Endothelial cell of hepatic sinusoid (primary cell): ENCODE measurements at regions not wholly inside any gene's neighbourhood (a gene's known extent, or its start where the extent isn't known, plus 50 kb on each side); places are given as distances from the start of the nearest gene placed in this dataset.

Experiments used
- in situ Hi-C: cut with HindIII; loops from 2 replicates; pipeline ENCODE4 v1.10.0; 2017; ENCODE audit warnings: low sequenced_read_pairs

GRCh38 chr2:136226903-136227302 is 109.0 kb upstream of the CXCR4 start:
- in situ Hi-C loops: no loop called here

GRCh38 chr2:136225950-136226835 is 108.2 kb upstream of the CXCR4 start:
- in situ Hi-C loops: no loop called here

- in situ Hi-C loops: no loop called here
Observed at GRCh38 chr2:136223274-136223673, 105.3 kb upstream of the CXCR4 start.

- in situ Hi-C loops: no loop called here
Observed at GRCh38 chr2:136222862-136223261, 104.9 kb upstream of the CXCR4 start.

GRCh38 chr2:136221026-136221425 is 103.1 kb upstream of the CXCR4 start:
- in situ Hi-C loops: no loop called here

- in situ Hi-C loops: loop anchor here (5.0 kb wide), 1 partner anchor 43 kb away; no protein-coding TSS in a partner anchor
Observed at GRCh38 chr2:136219963-136220362, 102.0 kb upstream of the CXCR4 start.

GRCh38 chr2:136219341-136219740 is 101.4 kb upstream of the CXCR4 start:
- in situ Hi-C loops: loop anchor here (5.0 kb wide), 1 partner anchor 42 kb away; no protein-coding TSS in a partner anchor

- in situ Hi-C loops: loop anchor here (5.0 kb wide), 1 partner anchor 41 kb away; no protein-coding TSS in a partner anchor
Observed at GRCh38 chr2:136217996-136218395, 100.0 kb upstream of the CXCR4 start.

GRCh38 chr2:136215908-136216472 is 98.0 kb upstream of the CXCR4 start:
- in situ Hi-C loops: loop anchor here (5.0 kb wide), 1 partner anchor 39 kb away; no protein-coding TSS in a partner anchor

GRCh38 chr2:136215449-136215848 is 97.5 kb upstream of the CXCR4 start:
- in situ Hi-C loops: loop anchor here (5.0 kb wide), 1 partner anchor 38 kb away; no protein-coding TSS in a partner anchor

GRCh38 chr2:136214307-136215200 is 96.6 kb upstream of the CXCR4 start:
- in situ Hi-C loops: loop anchor here (5.0 kb wide), 1 partner anchor 37 kb away; no protein-coding TSS in a partner anchor

GRCh38 chr2:136213836-136214235 is 95.9 kb upstream of the CXCR4 start:
- in situ Hi-C loops: no loop called here

- in situ Hi-C loops: no loop called here
Observed at GRCh38 chr2:136212426-136213378, 94.8 kb upstream of the CXCR4 start.

GRCh38 chr2:136211701-136212100 is 93.8 kb upstream of the CXCR4 start:
- in situ Hi-C loops: no loop called here

- in situ Hi-C loops: no loop called here
Observed at GRCh38 chr2:136210822-136211221, 92.9 kb upstream of the CXCR4 start.

- in situ Hi-C loops: no loop called here
Observed at GRCh38 chr2:136210455-136210805, 92.5 kb upstream of the CXCR4 start.

GRCh38 chr2:136209561-136210454 is 91.9 kb upstream of the CXCR4 start:
- in situ Hi-C loops: no loop called here

- in situ Hi-C loops: no loop called here
Observed at GRCh38 chr2:136208682-136209420, 90.9 kb upstream of the CXCR4 start.
